Activated CD8-positive, alpha-beta memory T cell treated with anti-CD3 and anti-CD28 coated beads for 4 hours (primary cell): ENCODE measurements at regions not wholly inside any gene's neighbourhood (a gene's known extent, or its start where the extent isn't known, plus 50 kb on each side); places are given as distances from the start of the nearest gene placed in this dataset.
"Not testable (repeated sequence)": the region's sequence is repeated elsewhere in the genome, so short reads cannot be mapped to it uniquely, and the experiment has no call there.

ENCODE experiments used
- DNase-seq, 2 donors: peaks; one replicate each; pipeline ENCODE4 v3.0.0-alpha.2; 2020; ENCODE audit warnings: low read depth in 2 of 2

DNA sequence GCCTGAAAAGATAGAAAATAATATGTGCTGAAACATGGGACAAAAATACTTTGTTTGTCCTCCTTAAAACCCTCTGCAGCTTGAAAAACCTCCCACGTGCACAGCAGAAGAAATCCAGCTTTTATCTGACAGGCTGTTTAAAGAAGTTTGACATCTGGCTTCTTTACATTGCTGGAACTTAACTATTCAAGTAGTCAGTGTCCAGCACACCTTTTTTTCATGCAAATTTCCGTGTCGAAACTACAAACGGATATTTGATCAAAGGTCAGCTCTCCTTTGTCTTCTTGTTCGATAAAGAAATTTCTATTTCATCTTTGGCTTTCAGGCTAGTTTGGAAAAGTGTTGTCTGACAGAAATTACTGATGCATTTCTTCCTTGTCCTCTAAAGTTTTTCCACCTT, 66.8 kb upstream of the KBTBD8 start:
- no peak for DNase-seq

DNA sequence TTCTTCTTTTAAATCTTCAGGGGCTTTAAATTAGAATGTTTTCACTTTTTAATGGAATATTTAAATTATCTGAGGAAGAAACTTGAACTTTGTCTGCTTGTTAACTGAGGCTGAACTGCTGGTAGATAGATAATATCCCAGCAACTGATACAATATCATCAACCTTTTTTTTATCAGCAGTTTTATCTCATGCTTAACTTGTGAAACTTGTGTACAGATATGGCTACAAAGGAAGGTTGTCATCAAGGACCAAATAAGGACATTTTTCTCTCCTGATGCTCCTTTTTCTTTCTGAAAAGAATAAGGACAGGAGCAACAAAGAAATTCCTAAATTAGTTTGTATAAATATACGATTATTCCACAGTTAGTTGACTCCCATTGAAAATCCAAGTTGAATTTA, 66.4 kb upstream of the KBTBD8 start:
- DNase-seq = no peak

DNA sequence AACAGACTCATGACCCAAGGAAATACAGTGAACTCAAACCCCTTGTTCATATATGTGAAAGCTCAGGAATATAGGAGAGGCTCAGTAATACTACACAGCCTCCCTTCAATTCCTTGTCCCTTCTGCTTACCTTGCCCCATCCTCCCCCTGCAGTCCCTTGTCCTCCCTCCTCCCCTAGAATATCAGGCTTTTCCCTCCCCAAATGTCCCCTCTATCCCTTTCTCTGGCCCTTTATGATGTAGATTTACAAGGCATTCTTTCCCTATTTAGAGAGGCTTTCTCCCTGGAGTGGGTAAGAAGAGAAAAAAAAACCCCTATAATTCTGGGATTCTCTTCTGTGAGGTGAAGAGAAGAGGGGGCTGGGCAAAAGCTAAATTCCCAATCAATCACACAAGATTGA, 64.9 kb upstream of the KBTBD8 start:
- no peak for DNase-seq

DNA sequence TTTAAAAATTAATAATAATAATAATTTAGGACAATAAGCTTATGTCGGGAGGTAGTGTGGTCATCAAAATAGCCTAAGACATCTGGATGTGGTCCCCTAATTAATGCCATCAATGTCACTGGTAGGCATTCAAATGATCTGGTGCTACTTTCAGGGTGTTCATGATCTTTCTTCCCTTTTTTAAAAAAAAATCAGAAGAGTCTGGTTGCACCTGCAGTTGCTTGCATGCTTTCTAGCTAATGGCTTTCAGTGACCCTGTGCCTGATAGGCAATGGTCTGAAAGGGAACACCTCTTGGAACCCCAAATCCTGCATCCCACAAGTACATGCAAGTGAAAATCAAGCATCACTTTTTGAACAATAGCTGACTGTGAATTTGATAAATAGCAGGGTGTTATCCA, 64.1 kb upstream of the KBTBD8 start:
- no peak for DNase-seq

DNA sequence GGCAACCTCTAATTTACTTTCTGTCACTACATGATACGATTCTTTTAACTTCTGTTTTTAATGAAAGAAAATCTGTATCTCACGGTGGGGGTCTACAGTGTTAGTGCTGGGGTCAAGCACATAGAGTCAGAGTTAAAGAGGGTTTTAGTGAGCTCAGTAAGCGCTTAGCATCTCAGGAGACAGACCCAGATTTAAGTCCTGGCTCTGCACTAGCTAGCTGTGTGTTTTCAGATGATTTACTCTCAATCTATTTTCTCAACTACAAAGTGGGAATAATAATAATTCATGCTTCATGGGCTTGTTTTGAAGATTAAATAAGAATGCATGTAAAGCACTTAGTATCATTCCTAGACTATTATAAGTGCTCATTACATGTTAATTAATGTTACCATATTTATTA, 63.4 kb upstream of the KBTBD8 start:
- no peak for DNase-seq

DNA sequence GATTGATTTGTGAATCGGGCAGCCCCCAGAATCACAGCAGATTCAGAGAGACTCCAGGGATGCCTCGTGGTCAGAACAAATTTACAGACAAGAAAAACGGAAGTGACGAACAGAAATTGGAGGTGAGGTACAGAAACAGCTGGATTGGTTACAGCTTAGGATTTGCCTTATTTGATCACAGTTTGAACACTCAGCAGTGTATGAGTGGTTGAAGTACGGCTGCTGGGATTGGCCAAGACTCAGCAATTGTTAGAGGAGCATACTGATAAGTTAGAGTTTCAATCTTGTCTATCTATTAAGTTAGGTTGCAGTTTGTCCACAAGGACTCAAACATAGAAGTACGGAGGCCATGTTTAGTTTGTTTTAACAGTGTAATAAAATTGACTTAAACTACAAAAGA, 61.1 kb upstream of the KBTBD8 start:
- DNase-seq = not testable (repeated sequence)

DNA sequence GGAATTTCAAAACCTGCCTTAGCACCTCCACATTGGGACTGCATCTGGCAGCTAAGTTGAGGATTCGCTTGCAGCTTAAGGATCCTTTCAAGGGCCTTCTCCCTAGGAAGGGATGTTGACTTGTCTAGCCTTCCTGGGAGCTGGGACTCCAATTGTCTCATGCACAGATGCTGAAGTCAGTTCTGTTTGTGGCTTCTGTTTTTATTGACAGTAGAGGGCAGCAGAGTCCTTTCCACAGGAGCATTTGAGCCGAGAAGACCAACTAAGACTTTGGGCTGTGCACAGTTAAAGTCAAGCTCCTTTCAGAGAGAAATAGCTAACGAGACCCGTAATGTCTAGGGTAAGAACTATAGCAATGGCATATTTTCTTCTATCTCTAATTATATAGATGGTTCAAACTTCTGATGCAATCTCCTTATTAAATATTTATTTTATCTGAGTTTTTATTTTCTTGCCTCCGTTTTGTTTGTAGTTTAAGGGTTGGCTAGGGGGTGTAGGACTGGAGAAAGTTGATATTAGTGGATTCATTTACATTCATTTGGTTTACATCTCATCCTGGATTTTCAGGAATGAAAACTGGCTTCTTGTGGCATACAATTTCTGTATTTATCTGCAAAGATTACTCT, 59.7 kb upstream of the KBTBD8 start:
- no peak for DNase-seq

DNA sequence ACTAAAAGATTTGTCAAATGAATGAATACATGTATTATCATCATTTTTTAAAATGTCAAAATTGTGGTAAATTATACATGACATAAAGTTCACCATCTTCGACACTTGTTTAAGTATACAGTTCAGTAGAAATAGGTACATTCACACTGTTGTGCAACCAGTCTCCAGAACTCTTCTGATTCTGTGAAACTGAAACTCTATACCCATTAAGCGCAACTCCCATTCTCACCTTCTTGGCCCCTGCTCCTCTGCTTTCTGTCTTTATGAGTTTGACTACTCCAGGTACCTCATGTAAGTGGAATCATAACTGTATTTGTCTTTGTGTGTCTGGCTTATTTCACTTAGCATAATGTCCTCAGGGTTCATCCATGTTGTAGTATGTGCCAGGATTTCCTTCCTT, 50.1 kb upstream of the KBTBD8 start:
- no peak for DNase-seq
